Stimulated activated memory B cell treated with anti-CD40 and anti-IgM and Interleukin-4, amounts not matched to agents 10 μg/mL and 1 μg/mL and 100 μg/mL, for 72 hours (primary cell): ENCODE measurements at regions not wholly inside any gene's neighbourhood (a gene's known extent, or its start where the extent isn't known, plus 50 kb on each side); places are given as distances from the start of the nearest gene placed in this dataset.
"Not testable (repeated sequence)": the region's sequence is repeated elsewhere in the genome, so short reads cannot be mapped to it uniquely, and the experiment has no call there.

Experiments used
- ATAC-seq: fragments of 150-1000 bp; cut with Tn5 transposase; 2 replicates; pipeline ENCODE4 v1.10.0; 2021
- H3K27ac Mint-ChIP-seq: one replicate; pipeline ENCODE4 v1.8.0; 2022; ENCODE audit warnings: mild to moderate bottlenecking, mixed read lengths
- H3K27me3 Mint-ChIP-seq: one replicate; pipeline ENCODE4 v1.8.0; 2022; ENCODE audit warnings: mixed read lengths
- H3K36me3 Mint-ChIP-seq: one replicate; pipeline ENCODE4 v1.8.0; 2022; ENCODE audit warnings: mixed read lengths
- H3K4me1 Mint-ChIP-seq: one replicate; pipeline ENCODE4 v1.8.0; 2022; ENCODE audit warnings: mixed read lengths
- H3K4me3 Mint-ChIP-seq: one replicate; pipeline ENCODE4 v1.8.0; 2022; ENCODE audit warnings: mild to moderate bottlenecking, moderate library complexity, mixed read lengths
- H3K9me3 Mint-ChIP-seq: one replicate; pipeline ENCODE4 v1.8.0; 2022; ENCODE audit warnings: mixed read lengths

GRCh38 chr5:152686931-152687330, 281.9 kb upstream of the NMUR2 start:
- H3K4me3 Mint-ChIP-seq: no peak overlapping the region
- no peak overlapping the region for H3K27ac Mint-ChIP-seq
- H3K27me3 Mint-ChIP-seq: no peaks in the 10 kb centered on the region
- no peaks in the 10 kb centered on the region for H3K4me1 Mint-ChIP-seq
- ATAC-seq: no peak
- no peaks in the 10 kb centered on the region for H3K36me3 Mint-ChIP-seq
- H3K9me3 Mint-ChIP-seq: peaks cover 9% of the 10 kb centered on the region

- ATAC-seq: no peak
- Mint-ChIP-seq H3K4me1 (no peaks in the 10 kb centered on the region), H3K27ac (no peak overlapping the region), H3K4me3 (no peak overlapping the region), H3K9me3 (peaks cover 11% of the 10 kb centered on the region), H3K27me3 (no peaks in the 10 kb centered on the region), H3K36me3 (no peaks in the 10 kb centered on the region)
These were observed 283.6 kb upstream of the NMUR2 start for GRCh38 chr5:152688561-152689249.

GRCh38 chr5:152689250-152689711, 284.2 kb upstream of the NMUR2 start:
- no peaks in the 10 kb centered on the region for H3K36me3 Mint-ChIP-seq
- peaks cover 11% of the 10 kb centered on the region for H3K9me3 Mint-ChIP-seq
- no peaks in the 10 kb centered on the region for H3K4me1 Mint-ChIP-seq
- H3K27ac Mint-ChIP-seq: no peak overlapping the region
- ATAC-seq: no peak
- H3K4me3 Mint-ChIP-seq: no peak overlapping the region
- H3K27me3 Mint-ChIP-seq: no peaks in the 10 kb centered on the region

GRCh38 chr5:152694231-152694630, 289.2 kb upstream of the NMUR2 start:
- Mint-ChIP-seq H3K36me3 (no peaks in the 10 kb centered on the region), H3K9me3 (peaks cover 8% of the 10 kb centered on the region), H3K4me3 (no peak overlapping the region), H3K4me1 (no peaks in the 10 kb centered on the region), H3K27me3 (no peaks in the 10 kb centered on the region), H3K27ac (no peak overlapping the region)
- no peak for ATAC-seq

GRCh38 chr5:152701305-152701949, 296.3 kb upstream of the NMUR2 start:
- Mint-ChIP-seq H3K27me3 (no peaks in the 10 kb centered on the region), H3K27ac (no peak overlapping the region), H3K4me1 (no peaks in the 10 kb centered on the region), H3K9me3 (peaks cover 10% of the 10 kb centered on the region), H3K4me3 (no peak overlapping the region), H3K36me3 (no peaks in the 10 kb centered on the region)
- ATAC-seq: no peak

GRCh38 chr5:152704286-152704685, 299.2 kb upstream of the NMUR2 start:
- H3K27me3 Mint-ChIP-seq: no peaks in the 10 kb centered on the region
- H3K36me3 Mint-ChIP-seq: no peaks in the 10 kb centered on the region
- H3K4me1 Mint-ChIP-seq: no peaks in the 10 kb centered on the region
- peaks cover 8% of the 10 kb centered on the region for H3K9me3 Mint-ChIP-seq
- H3K4me3 Mint-ChIP-seq: no peak overlapping the region
- ATAC-seq: no peak
- no peak overlapping the region for H3K27ac Mint-ChIP-seq

- Mint-ChIP-seq H3K4me3 (no peak overlapping the region), H3K27me3 (no peaks in the 10 kb centered on the region), H3K27ac (no peak overlapping the region), H3K4me1 (no peaks in the 10 kb centered on the region), H3K36me3 (no peaks in the 10 kb centered on the region), H3K9me3 (no peaks in the 10 kb centered on the region)
- ATAC-seq: no peak
These were observed 306.8 kb upstream of the NMUR2 start for GRCh38 chr5:152711801-152712388.

GRCh38 chr5:152717393-152717792, 312.3 kb upstream of the NMUR2 start:
- H3K9me3 Mint-ChIP-seq: peaks cover 8% of the 10 kb centered on the region
- H3K4me3 Mint-ChIP-seq: no peak overlapping the region
- H3K27ac Mint-ChIP-seq: no peak overlapping the region
- ATAC-seq: no peak
- no peaks in the 10 kb centered on the region for H3K36me3 Mint-ChIP-seq
- no peaks in the 10 kb centered on the region for H3K27me3 Mint-ChIP-seq
- no peaks in the 10 kb centered on the region for H3K4me1 Mint-ChIP-seq

- Mint-ChIP-seq H3K4me1 (no peaks in the 10 kb centered on the region), H3K9me3 (peaks cover 14% of the 10 kb centered on the region), H3K27ac (no peak overlapping the region), H3K4me3 (no peak overlapping the region), H3K27me3 (no peaks in the 10 kb centered on the region), H3K36me3 (no peaks in the 10 kb centered on the region)
- no peak for ATAC-seq
These were observed 318.4 kb upstream of the NMUR2 start for GRCh38 chr5:152723482-152723881.

GRCh38 chr5:152730176-152730575, 325.1 kb upstream of the NMUR2 start:
- Mint-ChIP-seq H3K27me3 (no peaks in the 10 kb centered on the region), H3K36me3 (no peaks in the 10 kb centered on the region), H3K9me3 (peaks cover 3% of the 10 kb centered on the region), H3K4me3 (no peak overlapping the region), H3K27ac (no peak overlapping the region), H3K4me1 (no peaks in the 10 kb centered on the region)
- no peak for ATAC-seq

GRCh38 chr5:152736906-152737305, 331.8 kb upstream of the NMUR2 start:
- ATAC-seq: no peak
- Mint-ChIP-seq H3K36me3 (no peaks in the 10 kb centered on the region), H3K27ac (no peak overlapping the region), H3K4me1 (no peaks in the 10 kb centered on the region), H3K27me3 (no peaks in the 10 kb centered on the region), H3K4me3 (no peak overlapping the region), H3K9me3 (peaks cover 8% of the 10 kb centered on the region)

- Mint-ChIP-seq H3K27me3 (no peaks in the 10 kb centered on the region), H3K36me3 (no peaks in the 10 kb centered on the region), H3K4me1 (no peaks in the 10 kb centered on the region), H3K4me3 (no peak overlapping the region), H3K27ac (no peak overlapping the region), H3K9me3 (peaks cover 8% of the 10 kb centered on the region)
- no peak for ATAC-seq
These were observed 334.8 kb upstream of the NMUR2 start for GRCh38 chr5:152739916-152740315.

GRCh38 chr5:152741126-152741525, 336.0 kb upstream of the NMUR2 start:
- H3K4me1 Mint-ChIP-seq, H3K27me3 Mint-ChIP-seq, ATAC-seq, H3K36me3 Mint-ChIP-seq, H3K27ac Mint-ChIP-seq, H3K4me3 Mint-ChIP-seq, H3K9me3 Mint-ChIP-seq: not testable (repeated sequence)

- not testable (repeated sequence) for H3K27me3 Mint-ChIP-seq, H3K36me3 Mint-ChIP-seq, ATAC-seq, H3K4me1 Mint-ChIP-seq, H3K27ac Mint-ChIP-seq, H3K4me3 Mint-ChIP-seq
- H3K9me3 Mint-ChIP-seq: peaks cover 13% of the 10 kb centered on the region
These were observed 382.7 kb upstream of the NMUR2 start for GRCh38 chr5:152787709-152788217.

- no peaks in the 10 kb centered on the region for H3K4me1 Mint-ChIP-seq
- no peaks in the 10 kb centered on the region for H3K27me3 Mint-ChIP-seq
- no peak for ATAC-seq
- no peaks in the 10 kb centered on the region for H3K9me3 Mint-ChIP-seq
- no peak overlapping the region for H3K27ac Mint-ChIP-seq
- H3K36me3 Mint-ChIP-seq: no peaks in the 10 kb centered on the region
- H3K4me3 Mint-ChIP-seq: no peak overlapping the region
These were observed 396.8 kb upstream of the NMUR2 start for GRCh38 chr5:152801886-152802285.

- H3K27ac Mint-ChIP-seq: no peak overlapping the region
- H3K27me3 Mint-ChIP-seq: no peaks in the 10 kb centered on the region
- H3K4me1 Mint-ChIP-seq: no peaks in the 10 kb centered on the region
- H3K36me3 Mint-ChIP-seq: no peaks in the 10 kb centered on the region
- ATAC-seq: no peak
- H3K4me3 Mint-ChIP-seq: no peak overlapping the region
- no peaks in the 10 kb centered on the region for H3K9me3 Mint-ChIP-seq
These were observed 399.1 kb upstream of the NMUR2 start for GRCh38 chr5:152804179-152804578.
